HG03354 (cell line): ENCODE measurements at regions not wholly inside any gene's neighbourhood (a gene's known extent, or its start where the extent isn't known, plus 50 kb on each side); places are given as distances from the start of the nearest gene placed in this dataset.

Experiments used
- ATAC-seq: cut with Tn5 transposase; IDR thresholded peaks from one replicate; pipeline ENCODE4 v1.9.1; 2021; ENCODE audit warnings: mild to moderate bottlenecking; ENCODE audit not compliant: unreplicated experiment, poor library complexity, severe bottlenecking

DNA sequence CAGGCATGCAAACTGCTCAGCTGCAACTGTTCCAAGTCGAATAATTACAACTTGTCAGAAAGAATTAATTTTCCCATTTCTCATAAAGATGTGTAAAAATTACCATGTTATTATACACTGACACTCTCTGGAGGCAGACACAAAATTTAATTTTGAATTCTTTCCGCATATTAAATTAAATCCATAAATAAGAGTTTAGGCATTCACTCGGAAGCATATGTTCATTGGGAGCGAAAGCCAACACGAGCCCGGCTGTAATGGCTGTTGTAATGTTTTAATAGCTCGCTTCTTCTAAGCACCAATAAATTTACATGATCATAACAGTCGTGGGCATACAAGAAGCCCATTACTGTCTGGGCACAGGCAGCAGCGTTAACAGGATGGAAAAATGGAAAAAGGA is 189.6 kb upstream of the SOX5 start:
- no peak for ATAC-seq

DNA sequence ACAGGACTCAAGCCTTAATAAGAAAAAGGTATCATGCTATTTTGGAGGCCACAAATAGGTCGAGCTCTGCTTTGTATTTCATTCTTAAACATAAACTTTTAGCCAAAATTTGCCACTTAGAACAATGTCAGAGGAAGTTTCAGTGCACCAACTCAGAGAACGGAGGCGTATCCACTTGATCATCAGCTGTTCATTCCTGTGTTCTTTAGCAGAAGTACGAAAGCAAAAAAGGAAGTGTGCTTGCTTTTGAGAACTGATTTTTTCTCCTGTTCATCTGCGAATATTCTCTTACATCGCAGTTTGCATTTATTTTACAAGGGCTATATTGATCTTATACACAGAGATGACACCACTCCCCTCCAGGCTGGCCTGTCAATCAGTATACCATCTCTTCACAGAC is 188.6 kb upstream of the SOX5 start:
- no peak for ATAC-seq

GRCh38 chr12:24135158-24135850 is 185.8 kb upstream of the SOX5 start:
- ATAC-seq = no peak

DNA sequence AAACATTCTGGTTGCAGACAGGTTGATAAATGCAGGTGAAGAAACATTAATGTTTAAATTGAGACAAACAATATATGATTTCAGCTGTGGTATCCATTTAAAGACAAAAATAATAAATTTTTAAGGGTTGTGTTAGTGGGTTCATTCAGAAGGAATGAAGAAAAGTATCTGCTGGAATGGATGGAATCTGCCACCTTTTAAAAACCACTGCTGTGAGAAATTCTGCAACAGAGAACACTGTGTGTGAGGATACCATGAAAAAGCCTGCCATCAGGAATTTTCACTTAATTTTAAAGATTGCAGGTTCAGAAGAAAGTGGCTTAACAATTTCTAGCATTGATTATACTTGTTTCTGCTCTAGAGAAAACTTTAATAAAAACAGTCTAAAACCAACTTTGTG is 184.6 kb upstream of the SOX5 start:
- no peak for ATAC-seq

DNA sequence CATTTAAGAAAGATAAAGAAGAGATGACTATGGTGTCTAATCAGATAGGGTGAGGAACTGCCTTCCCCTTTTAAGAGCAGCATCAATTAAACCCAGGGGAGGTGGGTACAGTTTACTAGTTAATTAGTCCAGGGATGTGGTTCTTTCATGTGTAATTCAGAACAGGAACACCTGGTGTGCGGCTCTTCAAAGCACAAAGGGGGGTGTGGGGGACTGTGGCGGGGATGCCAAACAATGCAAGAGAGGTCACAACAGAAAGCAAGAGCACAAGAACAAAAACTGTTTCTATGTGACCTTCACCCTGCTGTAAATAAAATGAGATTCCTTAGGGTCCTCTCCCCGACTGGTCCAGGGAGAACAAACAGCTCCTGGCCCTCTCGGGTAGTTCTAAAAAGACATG is 183.9 kb upstream of the SOX5 start:
- ATAC-seq = peak; percentile 46

GRCh38 chr12:24127919-24128721 is 178.7 kb upstream of the SOX5 start:
- ATAC-seq = peak; percentile 56

- ATAC-seq = no peak
Measured at GRCh38 chr12:24125280-24125679, 175.8 kb upstream of the SOX5 start.

DNA sequence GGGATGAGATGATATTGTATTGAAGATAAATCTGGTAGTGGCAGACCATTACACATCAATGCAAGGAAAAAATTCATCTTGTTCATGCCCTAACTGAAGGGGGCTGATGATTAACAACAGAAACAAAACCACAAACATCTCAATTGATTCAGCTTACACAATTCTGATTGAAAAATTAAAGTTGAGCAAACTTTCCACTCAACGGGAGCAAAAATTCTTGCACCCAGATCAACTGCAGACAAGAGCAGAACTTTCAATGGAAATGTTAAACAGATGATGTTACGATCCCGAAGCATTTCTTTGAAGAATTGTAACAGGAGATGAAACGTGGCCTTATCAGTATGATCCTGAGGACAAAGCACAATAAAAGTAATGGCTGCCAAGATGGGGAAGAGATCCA is 172.4 kb upstream of the SOX5 start:
- ATAC-seq = no peak

GRCh38 chr12:24118668-24119067 is 169.2 kb upstream of the SOX5 start:
- no peak for ATAC-seq

GRCh38 chr12:24116548-24116947 is 167.1 kb upstream of the SOX5 start:
- ATAC-seq = no peak

- no peak for ATAC-seq
Measured at GRCh38 chr12:24113701-24114100, 164.2 kb upstream of the SOX5 start.

DNA sequence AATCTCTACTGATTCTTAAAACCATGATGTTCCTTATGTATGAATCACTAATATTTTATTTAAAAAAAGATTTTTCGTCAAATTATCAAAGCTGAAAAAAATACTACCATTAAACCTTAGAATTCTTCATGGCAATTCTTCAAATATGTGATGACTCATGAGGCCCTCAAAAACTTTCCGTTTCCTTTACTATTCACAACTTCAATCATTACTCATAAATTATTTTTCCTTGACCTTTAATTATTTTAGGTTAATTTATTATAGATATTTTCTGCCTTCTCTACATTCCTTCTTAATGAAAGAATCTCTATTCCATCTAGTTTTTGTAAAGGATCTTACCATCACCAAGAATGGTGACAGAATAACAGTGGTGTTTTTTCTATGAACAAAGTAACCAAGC is 162.1 kb upstream of the SOX5 start:
- ATAC-seq = no peak

GRCh38 chr12:24111086-24111485 is 161.6 kb upstream of the SOX5 start:
- ATAC-seq = no peak

- ATAC-seq = peak; percentile 97
Measured at GRCh38 chr12:24109381-24110039, 160.0 kb upstream of the SOX5 start.

DNA sequence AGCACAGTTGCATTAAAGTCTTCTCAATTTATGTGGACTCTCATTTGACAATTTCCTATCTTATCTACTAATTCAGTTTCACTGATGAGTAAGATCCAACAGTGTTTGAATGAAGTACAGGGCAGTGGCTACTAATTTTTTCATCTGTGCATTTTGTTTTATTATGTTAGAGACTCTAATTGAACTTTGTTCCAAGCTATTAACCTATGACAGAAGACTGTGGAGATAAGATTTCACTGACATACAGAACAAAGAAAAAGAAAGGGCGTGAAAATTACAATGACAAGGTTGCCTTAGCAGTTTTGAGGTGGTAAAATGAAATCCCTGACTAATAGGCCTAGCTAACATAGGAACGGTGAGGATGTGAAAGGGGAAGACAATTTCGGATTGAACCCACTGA is 153.2 kb upstream of the SOX5 start:
- no peak for ATAC-seq

DNA sequence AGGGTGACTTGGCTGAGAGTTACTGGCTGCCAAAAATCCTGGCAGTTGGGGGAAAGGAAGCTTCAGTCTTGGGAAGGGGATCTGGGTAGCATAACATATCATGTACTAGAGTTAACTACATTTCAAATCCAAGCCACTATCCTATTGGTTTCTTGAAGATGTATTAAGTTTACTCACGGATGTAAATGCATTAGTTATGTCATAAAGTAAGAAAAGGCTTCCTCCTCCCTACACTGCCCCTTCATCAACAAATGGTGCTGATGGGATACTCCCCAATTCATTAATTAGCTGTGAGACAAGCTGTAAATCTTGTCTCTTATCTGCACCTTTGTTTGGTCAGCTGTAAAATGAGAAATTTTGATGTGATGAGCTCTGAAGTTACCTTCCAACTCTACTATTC is 150.1 kb upstream of the SOX5 start:
- ATAC-seq = no peak

- ATAC-seq = no peak
Measured at GRCh38 chr12:24095245-24095644, 145.8 kb upstream of the SOX5 start.

GRCh38 chr12:24089510-24089890 is 140.0 kb upstream of the SOX5 start:
- no peak for ATAC-seq

GRCh38 chr12:24088751-24089509 is 139.5 kb upstream of the SOX5 start:
- no peak for ATAC-seq

DNA sequence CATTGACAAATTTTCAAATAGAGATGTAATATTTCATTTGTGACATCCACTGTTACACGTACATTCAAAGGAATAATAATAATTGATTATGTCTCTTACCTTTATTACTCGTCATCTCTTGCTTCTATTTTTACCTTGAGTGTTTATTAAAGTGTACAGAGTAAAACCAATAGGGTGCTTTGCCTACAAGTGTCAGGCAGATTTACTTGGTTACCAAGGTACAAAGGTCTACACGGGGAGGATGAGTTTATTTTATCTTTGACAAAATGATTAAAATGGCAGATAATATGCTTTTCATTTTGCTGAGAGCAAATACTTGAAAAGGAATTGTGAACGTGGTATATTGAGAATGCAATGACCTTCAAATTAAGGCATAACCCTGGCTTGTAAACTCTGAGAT is 137.8 kb upstream of the SOX5 start:
- no peak for ATAC-seq
